Ovary (tissue), 7 donors: ENCODE measurements at regions not wholly inside any gene's neighbourhood (a gene's known extent, or its start where the extent isn't known, plus 50 kb on each side); places are given as distances from the start of the nearest gene placed in this dataset.
"Not testable (repeated sequence)": the region's sequence is repeated elsewhere in the genome, so short reads cannot be mapped to it uniquely, and the experiment has no call there.

Experiments used
- DNase-seq, 5 donors: peaks; one replicate each; pipeline ENCODE4 v3.0.0-alpha.2; 2019 to 2020
- H3K27ac ChIP-seq, 2 donors: fragments of 200-600 bp; one replicate each; pipeline versions ENCODE4 v1.5.1 to v1.8.0; 2019 to 2022
- H3K27me3 ChIP-seq: fragments of 200-600 bp; one replicate; pipeline ENCODE4 v1.8.0; 2022
- H3K36me3 ChIP-seq: fragments of 200-600 bp; sonication (generic); one replicate; pipeline ENCODE4 v1.5.1; 2019
- H3K4me1 ChIP-seq: one replicate; pipeline ENCODE4 v1.8.1; 2013; ENCODE audit warnings: mild to moderate bottlenecking, moderate library complexity; ENCODE audit not compliant: insufficient read depth
- H3K4me3 ChIP-seq: fragments of 200-600 bp; sonication (generic); one replicate; pipeline ENCODE4 v1.5.1; 2017
- H3K9me3 ChIP-seq, 2 donors: fragments of 200-600 bp in 1 of 2; sonication (generic) in 1 of 2; one replicate each; pipeline versions ENCODE4 v1.5.1 to v1.8.1; 2013 to 2019; ENCODE audit warnings: mild to moderate bottlenecking in 1 of 2, moderate library complexity in 1 of 2
- CTCF ChIP-seq, 3 donors: fragments of 450-650 bp in 2 of 3; fragments of 200-600 bp in 1 of 3; IDR thresholded peaks; one replicate each; pipeline versions ENCODE4 v1.5.1 to v1.8.0; 2016 to 2022; ENCODE audit warnings: antibody characterized with exemption in 3 of 3, mild to moderate bottlenecking in 1 of 3
- EP300 ChIP-seq: sonication (generic); formaldehyde crosslinking; IDR thresholded peaks from one replicate; pipeline ENCODE4 v1.6.1; 2017; ENCODE audit warnings: antibody characterized with exemption
- POLR2A ChIP-seq: fragments of 450-650 bp; IDR thresholded peaks from one replicate; pipeline ENCODE4 v1.6.1; 2017; ENCODE audit warnings: antibody characterized with exemption, mild to moderate bottlenecking, moderate library complexity
- WGBS, 3 donors: extraction: QIAGEN DNeasy Blood & Tissue Kit in 1 of 3; methylation state at CpG; one replicate each; pipeline versions ENCODE4 v1.1.5 to v1.1.7; 2013 to 2017; 5-methylcytosine and 5-hydroxymethylcytosine counted together
- intact Hi-C, 4 donors: fragments of 100-400 bp; cut with DNase I; formaldehyde crosslinking; loops; one replicate each; pipeline versions ENCODE4 v1.11.0 to v1.15.1; 2022 to 2023
- donor health status: DM: no; HTN: no; CAD: no; lungs with moderate emphysema.
- donor health status: DM: no; HTN: no; CAD: no.
- donor health status: Bipolar disorder and iron deficiency.
- donor health status: DM: no; HTN: no; CAD: no.
- donor health status: DM: yes; HTN: yes; CAD: no.

- intact Hi-C loops: no loop called here
- Histone ChIP-seq H3K9me3 (no peaks in the 10 kb centered on the region), H3K4me3 (no peak overlapping the region), H3K4me1 (peaks cover 2% of the 10 kb centered on the region), H3K27me3 (no peaks in the 10 kb centered on the region), H3K27ac (no peak overlapping the region), H3K36me3 (no peaks in the 10 kb centered on the region)
- DNase-seq: no peak
- WGBS, 3 donors: 92 to 93% (median 92%) methylated on average over 17 of the region's 17 CpGs
- no peak for TF ChIP-seq EP300
- no peak for TF ChIP-seq CTCF (IDR thresholded peaks at IDR 0.05)
- TF ChIP-seq POLR2A: no peak
Observed at GRCh38 chr7:55309040-55309991, 55.8 kb upstream of the LANCL2 start.

GRCh38 chr7:55310287-55311025 lies 54.7 kb upstream of the LANCL2 start:
- Histone ChIP-seq H3K27me3 (no peaks in the 10 kb centered on the region), H3K9me3 (no peaks in the 10 kb centered on the region), H3K4me3 (no peak overlapping the region), H3K36me3 (no peaks in the 10 kb centered on the region), H3K4me1 (peaks cover 2% of the 10 kb centered on the region), H3K27ac (no peak overlapping the region)
- WGBS, 3 donors: 80 to 84% (median 84%) methylated on average over 8 of the region's 8 CpGs
- intact Hi-C loops: no loop called here
- no peak for TF ChIP-seq EP300
- no peak for TF ChIP-seq CTCF (IDR thresholded peaks at IDR 0.05)
- TF ChIP-seq POLR2A: no peak
- no peak for DNase-seq

- H3K4me3 ChIP-seq, H3K9me3 ChIP-seq, intact Hi-C loops, H3K27ac ChIP-seq, H3K36me3 ChIP-seq, H3K4me1 ChIP-seq, DNase-seq, H3K27me3 ChIP-seq: not testable (repeated sequence)
- 87 to 91% (median 90%) methylated on average over 10 to 27 of the region's 27 CpGs for WGBS, 3 donors
Observed at GRCh38 chr7:55311892-55312291, 53.2 kb upstream of the LANCL2 start.

- H3K4me3 ChIP-seq, intact Hi-C loops, DNase-seq, H3K36me3 ChIP-seq, H3K27me3 ChIP-seq, H3K27ac ChIP-seq, H3K4me1 ChIP-seq, H3K9me3 ChIP-seq: not testable (repeated sequence)
- 85 to 96% (median 94%) methylated on average over 5 of the region's 5 CpGs for WGBS, 3 donors
Observed at GRCh38 chr7:55313671-55314070, 51.5 kb upstream of the LANCL2 start.

GRCh38 chr7:55314967-55315366 lies 50.2 kb upstream of the LANCL2 start:
- Histone ChIP-seq H3K27ac (no peak overlapping the region), H3K27me3 (no peaks in the 10 kb centered on the region), H3K9me3 (no peaks in the 10 kb centered on the region), H3K4me3 (no peak overlapping the region), H3K4me1 (no peaks in the 10 kb centered on the region), H3K36me3 (no peaks in the 10 kb centered on the region)
- intact Hi-C loops: no loop called here
- TF ChIP-seq CTCF (IDR thresholded peaks at IDR 0.05) (no peak), EP300 (no peak), POLR2A (no peak)
- no peak for DNase-seq
- WGBS, 3 donors: 55 to 66% (median 64%) methylated on average over 8 of the region's 8 CpGs
